ENCODE measurements at regions not wholly inside any gene's neighbourhood (a gene's known extent, or its start where the extent isn't known, plus 50 kb on each side); places are given as distances from the start of the nearest gene placed in this dataset.
A peak's percentile ranks its signal among the peaks of the same experiment; 100 is the strongest.

- TF ChIP-seq HOMEZ (CRISPR knock-in tag; IDR thresholded peaks at IDR 0.05; ENCODE audit: low read depth): no peak
- no peak for TF ChIP-seq TEAD2 (CRISPR knock-in tag; IDR thresholded peaks at IDR 0.05)
- no peak for TF ChIP-seq ATF7 (IDR thresholded peaks at IDR 0.05)
- no peak for TF ChIP-seq ATF7 (CRISPR knock-in tag; IDR thresholded peaks at IDR 0.05)
- TF ChIP-seq SNAPC2 (CRISPR knock-in tag; IDR thresholded peaks at IDR 0.05): no peak
- TF ChIP-seq ETV5 (CRISPR knock-in tag; IDR thresholded peaks at IDR 0.05; ENCODE audit: borderline replicate concordance): no peak
- no peak for TF ChIP-seq ZNF260 (CRISPR knock-in tag; IDR thresholded peaks at IDR 0.05; ENCODE audit: borderline replicate concordance, low read depth)
- TF ChIP-seq IRF2 (CRISPR knock-in tag; IDR thresholded peaks at IDR 0.05): no peak
- TF ChIP-seq ARNTL (CRISPR knock-in tag; IDR thresholded peaks at IDR 0.05): no peak
- TF ChIP-seq DNMT1 (CRISPR knock-in tag; IDR thresholded peaks at IDR 0.05): no peak
These were observed 84.1 kb downstream of the GLI2 start (continued) for GRCh38 chr2:120819720-120820210.

GRCh38 chr2:120820263-120820952 lies 84.7 kb downstream of the GLI2 start:
- Histone ChIP-seq H4K20me1 (ENCODE audit: insufficient read depth, low read length) (no peaks in the 10 kb centered on the region; the same call in 1 of the 2 replicates), H3K36me3 (replicated peaks in 1 of 2; ENCODE audit: control insufficient read depth in 1 of 2, insufficient read depth in 2 of 2, low read length in 2 of 2) (no peaks in the 10 kb centered on the region), H3K4me1 (ENCODE audit: insufficient read depth, low read length) (peaks cover 9% of the 10 kb centered on the region; the same call in 1 of the 2 replicates), H3K9me3 (ENCODE audit: low read length) (no peaks in the 10 kb centered on the region), H3K4me3 (replicated peaks in 1 of 3; ENCODE audit: insufficient read depth in 1 of 3, low read depth in 2 of 3, low read length in 3 of 3) (no peak overlapping the region), H3K27ac (ENCODE audit: extremely low read length, insufficient read depth, low read length) (no peak overlapping the region), H2AFZ (ENCODE audit: low read length) (no peak overlapping the region), H3K4me2 (ENCODE audit: low read depth, low read length) (no peak overlapping the region), H3K9ac (ENCODE audit: insufficient read depth, low read depth, low read length) (no peak overlapping the region), H3K79me2 (ENCODE audit: insufficient read depth, low read length) (no peaks in the 10 kb centered on the region), H3K27me3 (ENCODE audit: control insufficient read depth in 1 of 2, insufficient read depth in 2 of 2, low read length in 2 of 2) (peaks cover 6 to 83% of the 10 kb centered on the region in 2 experiments; a peak in 4 of 5 replicates)
- ChIA-PET CTCF (ENCODE audit: low intra/inter-chr PET ratio, low total read pairs) (no interaction called here), POLR2A (no interaction called here)
- BruUV-seq (replicated peaks): no TSS peak
- TF ChIP-seq ZNF652 (CRISPR knock-in tag; IDR thresholded peaks at IDR 0.05; ENCODE audit: borderline replicate concordance, low read depth) (peak; percentile 78; the same call in 1 of the 2 replicates), TFAP4 (IDR thresholded peaks at IDR 0.05; ENCODE audit: borderline replicate concordance, low read depth) (peak; percentile 74; the same call in 1 of the 2 replicates), FOXK2 (IDR thresholded peaks at IDR 0.05) (no peak)
- in situ Hi-C loops (cut with HindIII; ENCODE audit: extremely low pct_ligation_motif_present, low pct_unique_long_range_greater_than_20kb): no loop called here
- intact Hi-C loops (cut with micrococcal nuclease; ENCODE audit: unreplicated experiment): no loop called here
- no peak for DNase-seq (ENCODE audit: low spot score)
- no peak for FAIRE-seq
- whole genome bisulfite sequencing (ENCODE audit: low lambda C conversion rate): 16% methylated on average over 16 of the region's 19 CpGs
- ATAC-seq: peak; percentile 17; the same call in 2 of the 3 replicates

Measured in HepG2 (cell line).